ENCODE measurements at regions not wholly inside any gene's neighbourhood (a gene's known extent, or its start where the extent isn't known, plus 50 kb on each side); places are given as distances from the start of the nearest gene placed in this dataset.

DNA sequence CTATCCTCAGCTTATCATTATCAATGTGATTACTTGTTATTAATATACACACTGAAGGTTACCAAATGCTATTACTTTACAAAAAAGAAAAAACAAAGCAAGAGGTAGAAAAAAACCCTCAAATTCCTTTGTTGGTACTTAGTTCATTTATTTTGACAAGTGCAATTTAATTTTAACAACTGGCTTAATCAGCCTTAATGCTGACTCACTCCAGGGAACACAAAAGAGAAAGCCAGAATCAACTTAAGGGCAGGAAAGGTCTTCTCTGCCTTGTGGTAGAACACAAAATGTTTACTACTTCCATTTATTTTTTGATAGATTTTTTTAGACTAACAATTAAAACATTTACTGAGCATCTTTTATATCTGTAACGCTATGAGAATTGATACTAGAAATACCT, 417.1 kb downstream of the PCDH17 start:
- TF ChIP-seq GATA2 (IDR thresholded peaks at IDR 0.05; ENCODE audit: low read depth, low read length) (no peak), GATA3 (IDR thresholded peaks at IDR 0.05; ENCODE audit: low read depth, low read length) (no peak)

Data from SH-SY5Y (cell line).